ENCODE measurements at regions not wholly inside any gene's neighbourhood (a gene's known extent, or its start where the extent isn't known, plus 50 kb on each side); places are given as distances from the start of the nearest gene placed in this dataset.

DNA sequence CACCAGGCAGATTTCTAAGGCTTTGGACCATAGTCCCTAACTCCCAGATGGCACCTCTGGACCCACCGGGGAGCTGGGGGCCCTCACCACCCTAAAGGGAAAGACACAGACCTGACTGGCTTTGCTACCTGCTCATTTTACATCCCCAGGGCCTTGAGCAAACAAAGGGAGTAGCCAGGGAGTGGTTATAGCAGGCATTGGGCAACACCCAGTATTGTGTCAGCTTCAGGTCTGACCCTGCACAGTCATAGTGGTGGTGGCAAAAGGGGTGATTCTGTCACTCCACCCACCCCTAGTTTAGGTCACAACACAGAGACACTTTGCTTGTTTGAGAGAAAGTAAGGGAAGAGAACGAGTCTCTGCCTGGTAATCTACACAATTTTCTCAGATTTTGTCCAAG, 352.5 kb downstream of the DIPK2A start:
- H3K9me3 Mint-ChIP-seq = peaks cover 3 to 24% (median 14%) of the 10 kb centered on the region in 5 donors
- ChIA-PET CTCF (interaction anchor here (1.3 kb wide), 1 partner anchor 8 kb away, joined by 3 read pairs; no protein-coding TSS in a partner anchor), POLR2A (no interaction called here)

DNA sequence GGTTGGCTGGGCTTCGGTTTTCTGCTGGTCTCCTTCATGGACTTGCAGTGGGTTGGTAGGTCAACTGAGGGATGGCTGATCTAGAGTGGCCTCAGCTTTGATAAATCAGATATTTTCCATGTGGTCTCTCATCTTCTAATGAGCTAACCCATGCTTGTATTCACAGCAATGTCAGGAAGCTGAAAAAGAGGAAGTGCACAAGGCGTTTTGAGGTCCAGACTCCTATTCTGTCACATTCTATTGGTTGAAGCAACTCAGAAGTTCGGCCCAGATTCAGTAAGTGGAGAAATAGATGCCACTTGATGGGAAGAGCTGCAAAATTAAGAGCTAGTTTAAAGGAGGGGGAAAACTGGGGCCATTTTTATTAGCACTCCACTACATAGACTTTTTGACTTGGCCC, 361.2 kb downstream of the DIPK2A start:
- Mint-ChIP-seq H3K27me3 (no peaks in the 10 kb centered on the region), H3K9me3 (peaks cover 0 to 11% (median 6%) of the 10 kb centered on the region in 5 donors), H3K36me3 (peaks cover 0 to 1% (median 0%) of the 10 kb centered on the region in 3 donors), H3K4me1 (no peaks in the 10 kb centered on the region), H3K4me3 (no peak overlapping the region), H3K27ac (no peak overlapping the region)
- POLR2A ChIA-PET = no interaction called here
- CTCF ChIA-PET = interaction anchor here (1.1 kb wide), 1 partner anchor 9 kb away, joined by 3 read pairs; no protein-coding TSS in a partner anchor
- Histone ChIP-seq H3K27ac (ENCODE audit: low read depth, low read length) (no peak overlapping the region), H3K4me1 (ENCODE audit: insufficient read depth, low read length) (no peaks in the 10 kb centered on the region), H3K27me3 (ENCODE audit: insufficient read depth, low read length, poor library complexity, severe bottlenecking) (no peaks in the 10 kb centered on the region), H3K36me3 (ENCODE audit: insufficient read depth, low read length) (no peaks in the 10 kb centered on the region), H3K4me3 (ENCODE audit: low read length) (no peak overlapping the region), H3K9me3 (ENCODE audit: low read length) (no peaks in the 10 kb centered on the region)
- DNase-seq = no peak

More for the DNA sequence above, 352.5 kb downstream of the DIPK2A start:
- Mint-ChIP-seq H3K27ac (no peak overlapping the region), H3K4me3 (no peak overlapping the region), H3K27me3 (peaks cover 0 to 1% of the 10 kb centered on the region in 2 donors), H3K4me1 (no peaks in the 10 kb centered on the region), H3K36me3 (no peaks in the 10 kb centered on the region)
- no peak overlapping the region for H3K4me3 ChIP-seq (ENCODE audit: low read length)
- no peak for DNase-seq
- no peaks in the 10 kb centered on the region for H3K4me1 ChIP-seq (ENCODE audit: insufficient read depth, low read length)
- no peaks in the 10 kb centered on the region for H3K27me3 ChIP-seq (ENCODE audit: insufficient read depth, low read length, poor library complexity, severe bottlenecking)
- no peaks in the 10 kb centered on the region for H3K36me3 ChIP-seq (ENCODE audit: insufficient read depth, low read length)
- H3K9me3 ChIP-seq (ENCODE audit: low read length) = no peaks in the 10 kb centered on the region
- no peak overlapping the region for H3K27ac ChIP-seq (ENCODE audit: low read depth, low read length)

DNA sequence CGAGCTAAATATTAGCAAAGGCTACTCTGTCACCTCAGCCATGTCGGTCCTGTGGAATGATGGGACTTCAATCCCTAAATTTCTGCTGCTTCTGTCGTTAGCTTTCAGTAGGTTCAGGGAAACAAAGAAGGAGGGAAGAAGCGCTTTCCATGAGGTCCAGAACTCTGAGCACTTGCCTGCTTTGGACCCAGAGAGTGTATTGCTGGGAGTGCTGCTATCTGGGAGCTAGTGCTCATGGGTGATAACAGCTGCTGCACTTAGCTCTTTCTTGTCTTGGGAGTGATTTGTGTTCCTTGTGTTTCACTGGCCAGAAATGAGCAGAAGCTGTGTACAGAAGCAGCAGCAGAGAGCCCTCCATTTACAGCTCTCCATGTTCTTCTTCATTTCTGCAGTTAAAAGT, 369.8 kb downstream of the DIPK2A start:
- Histone ChIP-seq H3K27ac (ENCODE audit: low read depth, low read length) (no peak overlapping the region), H3K36me3 (ENCODE audit: insufficient read depth, low read length) (no peaks in the 10 kb centered on the region), H3K4me3 (ENCODE audit: low read length) (no peak overlapping the region), H3K4me1 (ENCODE audit: insufficient read depth, low read length) (no peaks in the 10 kb centered on the region), H3K9me3 (ENCODE audit: low read length) (no peaks in the 10 kb centered on the region), H3K27me3 (ENCODE audit: insufficient read depth, low read length, poor library complexity, severe bottlenecking) (no peaks in the 10 kb centered on the region)
- no peak for DNase-seq
- H3K27ac Mint-ChIP-seq = no peak overlapping the region
- ChIA-PET POLR2A (no interaction called here), CTCF (no interaction called here)
- peaks cover 0 to 7% (median 3%) of the 10 kb centered on the region in 5 donors for H3K9me3 Mint-ChIP-seq
- H3K36me3 Mint-ChIP-seq = no peaks in the 10 kb centered on the region
- no peak overlapping the region for H3K4me3 Mint-ChIP-seq
- H3K4me1 Mint-ChIP-seq = peaks cover 0 to 9% (median 0%) of the 10 kb centered on the region in 3 donors
- peaks cover 6 to 9% of the 10 kb centered on the region in 2 donors for H3K27me3 Mint-ChIP-seq

DNA sequence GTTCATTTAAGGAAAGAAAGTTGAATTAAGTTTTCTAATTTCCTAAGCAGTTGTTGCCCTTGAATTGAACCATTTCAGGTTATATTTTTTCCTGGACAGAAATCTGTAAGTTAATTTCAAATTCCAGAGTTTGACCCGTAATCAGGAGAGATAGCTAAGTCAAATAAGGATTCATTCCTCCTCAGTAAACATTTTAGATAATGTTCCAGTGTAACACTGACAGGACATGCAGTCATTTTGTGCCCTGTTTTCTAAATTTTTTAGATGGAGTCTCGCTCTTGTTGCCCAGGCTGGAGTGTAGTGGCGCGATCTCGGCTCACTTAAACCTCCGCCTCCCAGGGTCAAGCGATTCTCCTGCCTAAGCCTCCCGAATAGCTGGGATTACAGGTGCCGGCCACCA, 371.7 kb downstream of the DIPK2A start:
- H3K4me3 ChIP-seq (ENCODE audit: low read length) = no peak overlapping the region
- no peaks in the 10 kb centered on the region for H3K4me1 ChIP-seq (ENCODE audit: insufficient read depth, low read length)
- Mint-ChIP-seq H3K9me3 (peaks cover 0 to 7% (median 5%) of the 10 kb centered on the region in 5 donors), H3K27me3 (peaks cover 9% of the 10 kb centered on the region in 2 donors), H3K4me1 (peaks cover 0 to 9% (median 0%) of the 10 kb centered on the region in 3 donors), H3K36me3 (no peaks in the 10 kb centered on the region), H3K27ac (no peak overlapping the region), H3K4me3 (no peak overlapping the region)
- DNase-seq = no peak
- H3K27ac ChIP-seq (ENCODE audit: low read depth, low read length) = no peak overlapping the region
- POLR2A ChIA-PET = no interaction called here
- no peaks in the 10 kb centered on the region for H3K27me3 ChIP-seq (ENCODE audit: insufficient read depth, low read length, poor library complexity, severe bottlenecking)
- no peaks in the 10 kb centered on the region for H3K36me3 ChIP-seq (ENCODE audit: insufficient read depth, low read length)
- H3K9me3 ChIP-seq (ENCODE audit: low read length) = no peaks in the 10 kb centered on the region
- CTCF ChIA-PET = no interaction called here

DNA sequence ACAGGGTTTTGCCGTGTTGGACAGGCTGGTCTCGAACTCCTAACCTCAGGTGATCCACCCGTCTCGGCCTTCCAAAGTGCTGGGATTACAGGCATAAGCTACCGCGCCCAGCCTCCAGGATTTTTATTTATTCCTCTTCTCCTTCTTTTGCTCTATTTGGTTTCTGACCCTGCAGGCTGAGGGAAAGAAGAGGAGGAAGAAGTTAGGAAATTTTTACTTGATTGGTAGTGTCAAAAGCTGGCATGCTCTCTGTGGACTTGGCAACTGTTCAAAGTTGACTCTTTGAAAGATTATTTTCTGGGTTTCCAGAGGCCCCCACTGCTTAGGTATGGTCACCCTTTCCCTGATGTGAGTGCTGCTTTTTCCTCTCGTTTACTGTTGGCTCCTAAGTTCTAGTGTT, 372.2 kb downstream of the DIPK2A start:
- H3K36me3 ChIP-seq (ENCODE audit: insufficient read depth, low read length) = no peaks in the 10 kb centered on the region
- no peaks in the 10 kb centered on the region for H3K9me3 ChIP-seq (ENCODE audit: low read length)
- peaks cover 0 to 9% (median 0%) of the 10 kb centered on the region in 3 donors for H3K4me1 Mint-ChIP-seq
- H3K36me3 Mint-ChIP-seq = no peaks in the 10 kb centered on the region
- H3K27me3 ChIP-seq (ENCODE audit: insufficient read depth, low read length, poor library complexity, severe bottlenecking) = no peaks in the 10 kb centered on the region
- POLR2A ChIA-PET = no interaction called here
- H3K4me3 ChIP-seq (ENCODE audit: low read length) = no peak overlapping the region
- no peak for DNase-seq
- no peaks in the 10 kb centered on the region for H3K4me1 ChIP-seq (ENCODE audit: insufficient read depth, low read length)
- H3K27me3 Mint-ChIP-seq = peaks cover 9% of the 10 kb centered on the region in 2 donors
- no peak overlapping the region for H3K4me3 Mint-ChIP-seq
- CTCF ChIA-PET = no interaction called here
- H3K27ac Mint-ChIP-seq = no peak overlapping the region
- no peak overlapping the region for H3K27ac ChIP-seq (ENCODE audit: low read depth, low read length)
- peaks cover 0 to 7% (median 4%) of the 10 kb centered on the region in 5 donors for H3K9me3 Mint-ChIP-seq

DNA sequence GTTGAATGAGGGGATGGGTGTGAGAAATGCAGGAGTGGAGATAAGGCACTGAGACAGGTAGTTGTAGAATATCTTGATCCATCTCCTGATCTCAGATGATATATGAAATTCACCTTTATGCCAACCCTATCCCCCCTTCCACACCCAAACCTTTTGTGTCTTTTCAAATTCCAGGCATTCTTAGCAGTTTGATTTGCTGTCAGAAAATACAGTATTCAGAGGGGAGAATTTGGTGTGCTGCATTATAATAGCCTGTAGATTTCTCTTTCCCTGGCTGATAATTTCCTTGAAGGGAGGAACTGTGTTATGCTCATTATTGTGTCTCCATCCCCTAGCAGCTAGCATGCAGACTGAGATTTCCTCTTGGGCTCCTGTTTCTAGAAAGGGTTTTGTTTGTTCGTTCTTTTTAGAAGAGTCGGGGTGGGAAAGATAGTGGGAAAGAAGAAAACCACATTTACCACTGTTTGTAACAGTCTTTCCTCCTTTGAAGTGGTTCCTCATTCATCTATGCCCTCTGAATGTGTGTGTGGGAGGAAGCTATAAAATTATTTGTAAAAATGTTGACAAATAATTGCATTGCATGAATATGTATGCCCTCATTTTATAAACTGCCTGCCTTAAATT, 373.4 kb downstream of the DIPK2A start:
- H3K4me1 Mint-ChIP-seq = peaks cover 0 to 9% (median 0%) of the 10 kb centered on the region in 3 donors
- H3K36me3 Mint-ChIP-seq = no peaks in the 10 kb centered on the region
- Histone ChIP-seq H3K27me3 (ENCODE audit: insufficient read depth, low read length, poor library complexity, severe bottlenecking) (no peaks in the 10 kb centered on the region), H3K4me1 (ENCODE audit: insufficient read depth, low read length) (no peaks in the 10 kb centered on the region), H3K27ac (ENCODE audit: low read depth, low read length) (no peak overlapping the region), H3K36me3 (ENCODE audit: insufficient read depth, low read length) (no peaks in the 10 kb centered on the region), H3K4me3 (ENCODE audit: low read length) (no peak overlapping the region), H3K9me3 (ENCODE audit: low read length) (no peaks in the 10 kb centered on the region)
- peaks cover 0 to 7% (median 3%) of the 10 kb centered on the region in 5 donors for H3K9me3 Mint-ChIP-seq
- peaks cover 5 to 8% of the 10 kb centered on the region in 2 donors for H3K27me3 Mint-ChIP-seq
- DNase-seq = no peak
- no peak overlapping the region for H3K27ac Mint-ChIP-seq
- no peak overlapping the region for H3K4me3 Mint-ChIP-seq
- ChIA-PET POLR2A (no interaction called here), CTCF (no interaction called here)

DNA sequence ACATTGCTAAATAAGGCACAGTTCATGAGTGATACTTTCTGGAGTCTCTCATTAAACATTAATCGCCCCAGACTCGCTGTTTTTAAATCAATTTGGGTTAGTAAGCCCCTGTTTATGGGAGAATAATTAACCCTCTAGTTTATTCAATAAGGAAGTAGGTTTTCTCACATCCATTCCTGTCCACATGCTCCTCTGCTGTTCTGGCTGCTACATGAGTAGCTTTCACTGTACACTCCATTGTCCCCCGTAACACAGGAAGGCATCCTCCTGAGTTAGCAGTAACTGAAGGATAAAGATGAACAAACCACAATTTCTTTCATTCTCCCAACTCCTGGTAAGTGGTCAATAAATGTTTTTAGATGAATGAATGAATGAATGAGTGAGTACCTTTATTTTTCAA, 378.5 kb downstream of the DIPK2A start:
- Mint-ChIP-seq H3K4me1 (peaks cover 0 to 4% (median 0%) of the 10 kb centered on the region in 3 donors), H3K4me3 (no peak overlapping the region), H3K36me3 (no peaks in the 10 kb centered on the region), H3K9me3 (peaks cover 0 to 12% (median 2%) of the 10 kb centered on the region in 5 donors), H3K27ac (no peak overlapping the region), H3K27me3 (peaks cover 0 to 4% of the 10 kb centered on the region in 2 donors)
- no peak overlapping the region for H3K4me3 ChIP-seq (ENCODE audit: low read length)
- H3K27me3 ChIP-seq (ENCODE audit: insufficient read depth, low read length, poor library complexity, severe bottlenecking) = no peaks in the 10 kb centered on the region
- no peaks in the 10 kb centered on the region for H3K36me3 ChIP-seq (ENCODE audit: insufficient read depth, low read length)
- H3K27ac ChIP-seq (ENCODE audit: low read depth, low read length) = no peak overlapping the region
- ChIA-PET POLR2A (no interaction called here), CTCF (no interaction called here)
- DNase-seq = no peak
- no peaks in the 10 kb centered on the region for H3K9me3 ChIP-seq (ENCODE audit: low read length)
- no peaks in the 10 kb centered on the region for H3K4me1 ChIP-seq (ENCODE audit: insufficient read depth, low read length)

DNA sequence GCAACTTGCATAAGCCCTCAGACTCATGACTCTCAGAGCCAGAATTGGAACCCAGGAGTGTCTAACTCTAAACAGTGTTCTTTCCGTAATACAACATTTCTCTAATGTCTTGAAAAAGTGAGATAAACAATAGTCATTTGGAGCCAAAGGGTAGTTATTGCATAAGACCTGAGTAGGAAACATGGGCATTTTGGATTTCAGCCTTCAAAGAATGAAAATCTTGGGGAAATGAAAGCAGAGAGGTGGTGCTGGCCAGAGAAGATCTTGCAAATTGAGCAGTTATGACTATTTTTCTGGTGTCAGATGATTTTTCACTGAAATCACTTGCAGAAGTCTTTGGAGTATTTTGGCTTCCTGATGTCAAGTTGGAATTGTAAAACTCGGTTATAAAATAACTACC, 379.4 kb downstream of the DIPK2A start:
- Mint-ChIP-seq H3K27ac (no peak overlapping the region), H3K36me3 (no peaks in the 10 kb centered on the region), H3K4me1 (no peaks in the 10 kb centered on the region), H3K4me3 (no peak overlapping the region), H3K27me3 (peaks cover 0 to 4% of the 10 kb centered on the region in 2 donors), H3K9me3 (peaks cover 0 to 12% (median 2%) of the 10 kb centered on the region in 5 donors)
- DNase-seq = no peak
- Histone ChIP-seq H3K27ac (ENCODE audit: low read depth, low read length) (no peak overlapping the region), H3K4me1 (ENCODE audit: insufficient read depth, low read length) (no peaks in the 10 kb centered on the region), H3K27me3 (ENCODE audit: insufficient read depth, low read length, poor library complexity, severe bottlenecking) (no peaks in the 10 kb centered on the region), H3K36me3 (ENCODE audit: insufficient read depth, low read length) (no peaks in the 10 kb centered on the region), H3K4me3 (ENCODE audit: low read length) (no peak overlapping the region), H3K9me3 (ENCODE audit: low read length) (no peaks in the 10 kb centered on the region)
- ChIA-PET POLR2A (no interaction called here), CTCF (no interaction called here)

Measured in CD8-positive, alpha-beta memory T cell (primary cell).